WTC11 (cell line): ENCODE measurements at regions not wholly inside any gene's neighbourhood (a gene's known extent, or its start where the extent isn't known, plus 50 kb on each side); places are given as distances from the start of the nearest gene placed in this dataset.

ENCODE experiments used
- ATAC-seq: fragments of 200-7000 bp; cut with Tn5 transposase; 2 replicates; pipeline ENCODE4 v1.10.0; 2021; ENCODE audit warnings: mild to moderate bottlenecking, moderate library complexity
- CTCF ChIA-PET: fragments of 300-600 bp; sonication (Branson Sonifier 250); formaldehyde crosslinking; loops from one replicate; lab custom pipeline; 2021; ENCODE audit warnings: antibody characterized with exemption; lab: Charles Lee
- POLR2A ChIA-PET: fragments of 350-600 bp; sonication (Branson Sonifier 250); formaldehyde crosslinking; loops from one replicate; lab custom pipeline; 2021; ENCODE audit warnings: antibody characterized with exemption; lab: Charles Lee
- DNase-seq: peaks from one replicate; pipeline ENCODE4 v3.0.0; 2021; ENCODE audit warnings: low spot score
- H3K27ac Mint-ChIP-seq: 2 replicates; pipeline ENCODE4 v1.8.0; 2021; ENCODE audit warnings: mixed read lengths
- H3K27me3 Mint-ChIP-seq: 2 replicates; pipeline ENCODE4 v1.8.0; 2021; ENCODE audit warnings: low read depth, mild to moderate bottlenecking, moderate library complexity, mixed read lengths
- H3K36me3 Mint-ChIP-seq: 2 replicates; pipeline ENCODE4 v1.8.0; 2021; ENCODE audit warnings: mixed read lengths
- H3K4me1 Mint-ChIP-seq: 2 replicates; pipeline ENCODE4 v1.8.0; 2022; ENCODE audit warnings: mixed read lengths
- H3K4me3 Mint-ChIP-seq: 2 replicates; pipeline ENCODE4 v1.8.0; 2021; ENCODE audit warnings: mild to moderate bottlenecking, moderate library complexity, mixed read lengths
- H3K9me3 Mint-ChIP-seq: 2 replicates; pipeline ENCODE4 v1.8.0; 2021; ENCODE audit warnings: mixed read lengths
- AFF4 ChIP-seq: sonication (generic); formaldehyde crosslinking; IDR thresholded peaks from 2 replicates; pipeline ENCODE4 v1.8.1; 2023; ENCODE audit warnings: mild to moderate bottlenecking, missing genetic modification reagents, borderline replicate concordance
- CREM ChIP-seq: sonication (generic); formaldehyde crosslinking; IDR thresholded peaks from 2 replicates; pipeline ENCODE4 v1.8.1; 2022; ENCODE audit warnings: mild to moderate bottlenecking, missing genetic modification reagents, moderate library complexity
- EMX1 ChIP-seq: fragments of 250-450 bp; sonication (Bioruptor Pico); IDR thresholded peaks from 2 replicates; pipeline ENCODE4 v1.8.0; 2021; ENCODE audit warnings: mild to moderate bottlenecking
- ESRRA ChIP-seq: sonication (generic); formaldehyde crosslinking; IDR thresholded peaks from 2 replicates; pipeline ENCODE4 v1.8.1; 2022; ENCODE audit warnings: mild to moderate bottlenecking, missing genetic modification reagents, borderline replicate concordance
- ETV6 ChIP-seq: sonication (generic); formaldehyde crosslinking; IDR thresholded peaks from 2 replicates; pipeline ENCODE4 v1.8.1; 2022; ENCODE audit warnings: mild to moderate bottlenecking, missing genetic modification reagents
- FOXP1 ChIP-seq: sonication (generic); formaldehyde crosslinking; IDR thresholded peaks from 2 replicates; pipeline ENCODE4 v1.8.0; 2022; ENCODE audit warnings: missing genetic modification reagents, mild to moderate bottlenecking, moderate library complexity, borderline replicate concordance
- GABPB1 ChIP-seq: sonication (generic); formaldehyde crosslinking; IDR thresholded peaks from 2 replicates; pipeline ENCODE4 v1.8.1; 2023; ENCODE audit warnings: mild to moderate bottlenecking, missing genetic modification reagents
- GTF2I ChIP-seq: fragments of 250-450 bp; sonication (Bioruptor Pico); conservative IDR thresholded peaks from 2 replicates; pipeline ENCODE4 v1.4.0; 2021; ENCODE audit warnings: mild to moderate bottlenecking
- JAZF1 ChIP-seq: fragments of 250-450 bp; sonication (Bioruptor Pico); IDR thresholded peaks from 2 replicates; pipeline ENCODE4 v1.9.0; 2021; ENCODE audit warnings: moderate library complexity, mild to moderate bottlenecking, inconsistent platforms
- KAT7 ChIP-seq: sonication (generic); formaldehyde crosslinking; IDR thresholded peaks from 2 replicates; pipeline ENCODE4 v1.8.1; 2023; ENCODE audit warnings: missing genetic modification reagents, mild to moderate bottlenecking, borderline replicate concordance
- MAX ChIP-seq: sonication (generic); formaldehyde crosslinking; IDR thresholded peaks from 2 replicates; pipeline ENCODE4 v1.8.0; 2022; ENCODE audit warnings: mild to moderate bottlenecking, missing genetic modification reagents
- MXD4 ChIP-seq: fragments of 250-450 bp; sonication (Bioruptor Pico); IDR thresholded peaks from 2 replicates; pipeline ENCODE4 v1.8.0; 2021; ENCODE audit warnings: mild to moderate bottlenecking, moderate library complexity, borderline replicate concordance
- NR2C2 ChIP-seq: sonication (generic); formaldehyde crosslinking; IDR thresholded peaks from 2 replicates; pipeline ENCODE4 v1.8.0; 2022; ENCODE audit warnings: mild to moderate bottlenecking, missing genetic modification reagents
- PRRX2 ChIP-seq: fragments of 250-450 bp; sonication (Bioruptor Pico); IDR thresholded peaks from 2 replicates; pipeline ENCODE4 v1.8.0; 2021; ENCODE audit warnings: mild to moderate bottlenecking
- RELA ChIP-seq: sonication (generic); formaldehyde crosslinking; IDR thresholded peaks from 2 replicates; pipeline ENCODE4 v1.8.1; 2022; ENCODE audit warnings: missing genetic modification reagents, mild to moderate bottlenecking, borderline replicate concordance
- SMAD3 ChIP-seq: sonication (generic); formaldehyde crosslinking; IDR thresholded peaks from 2 replicates; pipeline ENCODE4 v1.8.0; 2022; ENCODE audit warnings: missing genetic modification reagents, mild to moderate bottlenecking, borderline replicate concordance
- ZBTB21 ChIP-seq: sonication (generic); formaldehyde crosslinking; IDR thresholded peaks from 2 replicates; pipeline ENCODE4 v1.8.1; 2023; ENCODE audit warnings: mild to moderate bottlenecking, missing genetic modification reagents, borderline replicate concordance
- ZBTB43 ChIP-seq: sonication (generic); formaldehyde crosslinking; IDR thresholded peaks from 2 replicates; pipeline ENCODE4 v1.8.1; 2023; ENCODE audit warnings: mild to moderate bottlenecking, missing genetic modification reagents
- ZMAT4 ChIP-seq: fragments of 250-450 bp; sonication (Bioruptor Pico); IDR thresholded peaks from 2 replicates; pipeline ENCODE4 v1.9.0; 2021; ENCODE audit warnings: mild to moderate bottlenecking
- ZNF423 ChIP-seq: fragments of 250-450 bp; sonication (Bioruptor Pico); IDR thresholded peaks from 2 replicates; pipeline ENCODE4 v2.1.2; 2022; ENCODE audit warnings: mild to moderate bottlenecking, moderate library complexity
- ZNF512 ChIP-seq: sonication (generic); formaldehyde crosslinking; IDR thresholded peaks from 2 replicates; pipeline ENCODE4 v1.8.1; 2022; ENCODE audit warnings: missing genetic modification reagents, borderline replicate concordance

- DNase-seq = no peak
- TF ChIP-seq JAZF1 (CRISPR knock-in tag) (no peak), RELA (CRISPR knock-in tag) (no peak), ESRRA (no peak), GABPB1 (CRISPR knock-in tag) (no peak), EMX1 (CRISPR knock-in tag) (no peak), ZNF423 (no peak), GTF2I (CRISPR knock-in tag) (no peak)
- TF ChIP-seq, all 79 proteins: peak for 0
- H3K4me3 Mint-ChIP-seq = no peak overlapping the region
- POLR2A ChIA-PET = no interaction called here
- no peaks in the 10 kb centered on the region for H3K27me3 Mint-ChIP-seq
- no peak overlapping the region for H3K27ac Mint-ChIP-seq
- no peaks in the 10 kb centered on the region for H3K36me3 Mint-ChIP-seq
- no peak for ATAC-seq
- CTCF ChIA-PET = no interaction called here
- H3K9me3 Mint-ChIP-seq = no peaks in the 10 kb centered on the region
- H3K4me1 Mint-ChIP-seq = no peaks in the 10 kb centered on the region
Measured at GRCh38 chr7:25495342-25496250, 267.3 kb upstream of the NPVF start.

- Mint-ChIP-seq H3K27ac (no peak overlapping the region), H3K36me3 (no peaks in the 10 kb centered on the region), H3K4me3 (no peak overlapping the region), H3K27me3 (no peaks in the 10 kb centered on the region), H3K9me3 (no peaks in the 10 kb centered on the region)
- POLR2A ChIA-PET = no interaction called here
- no peak for DNase-seq
- CTCF ChIA-PET = no interaction called here
- TF ChIP-seq AFF4 (CRISPR knock-in tag) (no peak), MXD4 (CRISPR knock-in tag) (no peak), MAX (no peak), RELA (CRISPR knock-in tag) (no peak), ETV6 (CRISPR knock-in tag) (no peak), ZBTB21 (no peak), ZNF512 (CRISPR knock-in tag) (no peak), ZMAT4 (CRISPR knock-in tag) (no peak), CREM (CRISPR knock-in tag) (no peak), FOXP1 (CRISPR knock-in tag) (no peak), SMAD3 (CRISPR knock-in tag) (no peak), PRRX2 (CRISPR knock-in tag) (no peak), ZBTB43 (CRISPR knock-in tag) (no peak), NR2C2 (CRISPR knock-in tag) (no peak), KAT7 (CRISPR knock-in tag) (no peak)
- TF ChIP-seq, all 79 proteins: peak for 0
- H3K4me1 Mint-ChIP-seq = no peaks in the 10 kb centered on the region
- ATAC-seq = no peak
Measured at GRCh38 chr7:25496476-25497368, 268.4 kb upstream of the NPVF start.
